Astrocyte (in vitro differentiated cells and primary cell): ENCODE measurements at regions not wholly inside any gene's neighbourhood (a gene's known extent, or its start where the extent isn't known, plus 50 kb on each side); places are given as distances from the start of the nearest gene placed in this dataset.

Experiments used
- DNase-seq: peaks from one replicate; pipeline ENCODE4 v3.0.0-alpha.2; 2010; ENCODE audit warnings: low read depth
- FAIRE-seq: peaks from 2 replicates; lab custom pipeline; 2011; peaks lifted over from hg19 to GRCh38; lab: Jason Lieb, UNC
- H2AFZ ChIP-seq: 2 replicates; pipeline ENCODE4 v1.6.0; 2012; ENCODE audit warnings: low read depth, low read length, inconsistent platforms
- H3K27ac ChIP-seq: 2 replicates; pipeline ENCODE4 v1.5.1; 2011; ENCODE audit warnings: low read depth, low read length, inconsistent platforms
- H3K27me3 ChIP-seq: 2 replicates; pipeline ENCODE4 v1.6.0; 2011; ENCODE audit warnings: low read length, inconsistent platforms; ENCODE audit not compliant: insufficient read depth
- H3K36me3 ChIP-seq: 2 replicates; pipeline ENCODE4 v1.5.1; 2011; ENCODE audit warnings: low read length, inconsistent platforms; ENCODE audit not compliant: insufficient read depth
- H3K4me1 ChIP-seq: 2 replicates; pipeline ENCODE4 v1.5.1; 2011; ENCODE audit warnings: low read length, inconsistent platforms; ENCODE audit not compliant: insufficient read depth
- H3K4me2 ChIP-seq: 2 replicates; pipeline ENCODE4 v1.6.0; 2012; ENCODE audit warnings: low read length, inconsistent platforms
- H3K4me3 ChIP-seq: 2 replicates; pipeline ENCODE4 v1.5.1; 2011; ENCODE audit warnings: low read depth, mild to moderate bottlenecking, low read length, inconsistent platforms; ENCODE audit not compliant: insufficient read depth
- H3K79me2 ChIP-seq: 2 replicates; pipeline ENCODE4 v1.6.0; 2012; ENCODE audit warnings: mild to moderate bottlenecking, low read length, inconsistent platforms; ENCODE audit not compliant: insufficient read depth
- H3K9ac ChIP-seq: 2 replicates; pipeline ENCODE4 v1.6.0; 2012; ENCODE audit warnings: mild to moderate bottlenecking, low read length, inconsistent platforms
- H3K9me3 ChIP-seq: 2 replicates; pipeline ENCODE4 v1.5.1; 2012; ENCODE audit warnings: low read depth, mild to moderate bottlenecking, low read length, inconsistent platforms; ENCODE audit not compliant: insufficient read depth
- H4K20me1 ChIP-seq: 2 replicates; pipeline ENCODE4 v1.6.0; 2012; ENCODE audit warnings: low read length, inconsistent platforms; ENCODE audit not compliant: insufficient read depth
- H3K27ac Mint-ChIP-seq: one replicate; pipeline ENCODE4 v1.8.0; 2021; ENCODE audit warnings: mild to moderate bottlenecking, mixed read lengths; ENCODE audit not compliant: unreplicated experiment
- H3K27me3 Mint-ChIP-seq: one replicate; pipeline ENCODE4 v1.8.0; 2021; ENCODE audit warnings: low read depth, mixed read lengths; ENCODE audit not compliant: unreplicated experiment
- H3K36me3 Mint-ChIP-seq: one replicate; pipeline ENCODE4 v1.8.0; 2021; ENCODE audit warnings: low read depth, mixed read lengths; ENCODE audit not compliant: unreplicated experiment
- H3K4me1 Mint-ChIP-seq: one replicate; pipeline ENCODE4 v1.8.0; 2021; ENCODE audit warnings: low read depth, mixed read lengths; ENCODE audit not compliant: unreplicated experiment
- H3K4me3 Mint-ChIP-seq: one replicate; pipeline ENCODE4 v1.8.0; 2021; ENCODE audit warnings: mild to moderate bottlenecking, moderate library complexity, mixed read lengths; ENCODE audit not compliant: unreplicated experiment
- H3K9me3 Mint-ChIP-seq: one replicate; pipeline ENCODE4 v1.8.0; 2021; ENCODE audit warnings: mild to moderate bottlenecking, mixed read lengths; ENCODE audit not compliant: unreplicated experiment
- EZH2 ChIP-seq: IDR thresholded peaks from 2 replicates; pipeline ENCODE4 v1.6.1; 2012; ENCODE audit warnings: mild to moderate bottlenecking, low read length, inconsistent platforms; ENCODE audit not compliant: insufficient read depth
- TF ChIP-seq, protein P1 (sequence below): IDR thresholded peaks from 2 replicates; pipeline ENCODE4 v1.5.1; 2011; ENCODE audit warnings: low read depth, mild to moderate bottlenecking, inconsistent platforms, low read length, moderate library complexity; ENCODE audit not compliant: insufficient read depth

DNA sequence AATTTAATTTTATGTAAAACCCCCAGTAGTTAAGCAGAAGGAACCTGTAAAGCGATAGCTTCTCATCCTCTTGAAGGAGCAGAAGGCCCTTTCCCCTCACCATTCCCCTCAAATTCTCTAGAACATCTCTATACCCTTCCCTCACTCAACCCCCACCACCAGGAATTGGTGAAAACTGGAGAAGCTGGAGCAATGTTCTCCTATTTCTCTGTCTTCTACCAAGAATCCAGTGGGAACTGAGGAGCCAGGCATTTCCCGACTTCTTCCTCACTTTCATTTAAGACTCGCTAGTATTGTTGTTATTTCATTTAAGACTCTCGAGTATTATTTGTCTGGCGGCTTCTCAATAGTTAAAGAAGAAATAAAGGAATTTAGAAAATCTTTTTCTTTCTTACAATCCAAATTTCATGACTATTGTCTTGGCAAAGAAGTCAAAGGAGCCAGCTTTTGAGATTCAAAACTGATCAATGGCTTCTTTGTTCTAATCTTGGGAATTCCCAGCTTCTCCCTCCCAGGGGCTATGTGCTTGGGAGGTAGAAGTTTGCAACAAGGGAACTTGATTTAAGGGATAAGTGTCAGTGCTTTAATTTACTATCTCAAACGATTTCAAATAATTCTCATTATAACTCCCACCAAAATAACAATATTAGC is 253.3 kb upstream of the ADGRL2 start:
- FAIRE-seq (no peak), DNase-seq (no peak)
- no peaks in the 10 kb centered on the region for H3K9me3 ChIP-seq
- Mint-ChIP-seq H3K4me3 (no peak overlapping the region), H3K36me3 (no peaks in the 10 kb centered on the region), H3K27ac (peak overlapping the region; percentile 67), H3K9me3 (no peaks in the 10 kb centered on the region), H3K4me1 (peaks cover 36% of the 10 kb centered on the region), H3K27me3 (no peaks in the 10 kb centered on the region)
- H3K36me3 ChIP-seq: no peaks in the 10 kb centered on the region
- no peaks in the 10 kb centered on the region for H3K4me1 ChIP-seq
- H3K4me2 ChIP-seq: peak overlapping the region; percentile 20
- H2AFZ ChIP-seq: no peak overlapping the region
- no peak overlapping the region for H3K4me3 ChIP-seq
- H3K79me2 ChIP-seq: no peaks in the 10 kb centered on the region
- H3K27ac ChIP-seq: no peak overlapping the region
- TF ChIP-seq EZH2: no peak
- TF ChIP-seq, protein P1, sequence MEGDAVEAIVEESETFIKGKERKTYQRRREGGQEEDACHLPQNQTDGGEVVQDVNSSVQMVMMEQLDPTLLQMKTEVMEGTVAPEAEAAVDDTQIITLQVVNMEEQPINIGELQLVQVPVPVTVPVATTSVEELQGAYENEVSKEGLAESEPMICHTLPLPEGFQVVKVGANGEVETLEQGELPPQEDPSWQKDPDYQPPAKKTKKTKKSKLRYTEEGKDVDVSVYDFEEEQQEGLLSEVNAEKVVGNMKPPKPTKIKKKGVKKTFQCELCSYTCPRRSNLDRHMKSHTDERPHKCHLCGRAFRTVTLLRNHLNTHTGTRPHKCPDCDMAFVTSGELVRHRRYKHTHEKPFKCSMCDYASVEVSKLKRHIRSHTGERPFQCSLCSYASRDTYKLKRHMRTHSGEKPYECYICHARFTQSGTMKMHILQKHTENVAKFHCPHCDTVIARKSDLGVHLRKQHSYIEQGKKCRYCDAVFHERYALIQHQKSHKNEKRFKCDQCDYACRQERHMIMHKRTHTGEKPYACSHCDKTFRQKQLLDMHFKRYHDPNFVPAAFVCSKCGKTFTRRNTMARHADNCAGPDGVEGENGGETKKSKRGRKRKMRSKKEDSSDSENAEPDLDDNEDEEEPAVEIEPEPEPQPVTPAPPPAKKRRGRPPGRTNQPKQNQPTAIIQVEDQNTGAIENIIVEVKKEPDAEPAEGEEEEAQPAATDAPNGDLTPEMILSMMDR: no peak
- H3K9ac ChIP-seq: no peak overlapping the region
- H3K27me3 ChIP-seq: no peaks in the 10 kb centered on the region
- no peaks in the 10 kb centered on the region for H4K20me1 ChIP-seq

DNA sequence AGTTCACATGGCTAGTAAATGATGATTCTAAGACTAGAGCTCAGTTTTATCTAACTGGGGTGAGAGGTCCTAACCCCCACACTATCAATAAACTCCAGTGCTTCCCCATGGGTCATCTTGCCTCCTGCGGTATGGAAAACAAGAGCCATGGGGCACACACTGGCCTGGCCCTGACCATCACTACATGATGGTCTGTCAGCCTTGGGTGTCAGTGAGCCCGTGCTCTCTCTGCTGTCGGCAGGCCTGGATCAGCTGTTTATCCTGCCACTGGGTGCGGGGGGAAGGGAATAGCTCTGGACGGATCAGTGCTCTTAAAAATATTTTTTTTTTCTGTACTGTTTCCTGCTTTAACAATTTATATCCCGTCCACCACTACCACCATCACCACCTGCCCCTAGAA is 255.0 kb upstream of the ADGRL2 start:
- Mint-ChIP-seq H3K27me3 (no peaks in the 10 kb centered on the region), H3K36me3 (no peaks in the 10 kb centered on the region), H3K27ac (no peak overlapping the region), H3K4me3 (no peak overlapping the region), H3K4me1 (peaks cover 34% of the 10 kb centered on the region), H3K9me3 (no peaks in the 10 kb centered on the region)
- no peak overlapping the region for H2AFZ ChIP-seq
- no peak for DNase-seq
- H3K4me2 ChIP-seq: no peak overlapping the region
- TF ChIP-seq, protein P1: no peak
- TF ChIP-seq EZH2: no peak
- H3K27me3 ChIP-seq: no peaks in the 10 kb centered on the region
- no peaks in the 10 kb centered on the region for H4K20me1 ChIP-seq
- H3K9ac ChIP-seq: no peak overlapping the region
- no peaks in the 10 kb centered on the region for H3K79me2 ChIP-seq
- no peak for FAIRE-seq
- H3K9me3 ChIP-seq: no peaks in the 10 kb centered on the region
- no peak overlapping the region for H3K27ac ChIP-seq
- H3K4me3 ChIP-seq: no peak overlapping the region
- H3K4me1 ChIP-seq: no peaks in the 10 kb centered on the region
- no peaks in the 10 kb centered on the region for H3K36me3 ChIP-seq

DNA sequence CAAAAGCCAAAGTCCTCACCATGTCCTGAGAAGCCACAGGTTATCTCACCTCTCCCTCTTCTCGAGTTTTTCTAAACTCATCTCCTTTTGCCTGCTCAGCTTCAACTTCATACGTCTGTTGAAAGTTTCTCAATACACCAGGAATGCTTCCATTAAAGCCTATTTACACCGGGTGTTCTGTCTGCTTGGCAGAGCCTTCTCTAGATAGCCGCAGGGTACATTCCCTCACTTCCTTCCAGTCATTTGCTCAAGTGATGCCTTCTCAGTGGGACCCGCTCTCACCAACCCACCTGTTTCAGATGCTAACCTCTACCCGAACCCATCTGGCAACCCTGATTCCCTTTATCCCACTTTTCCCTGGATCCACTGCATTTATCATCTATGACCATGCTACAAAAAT is 257.0 kb upstream of the ADGRL2 start:
- FAIRE-seq: no peak
- no peak for DNase-seq
- H3K79me2 ChIP-seq: no peaks in the 10 kb centered on the region
- no peak overlapping the region for H3K27ac ChIP-seq
- no peaks in the 10 kb centered on the region for H3K36me3 ChIP-seq
- no peaks in the 10 kb centered on the region for H3K27me3 ChIP-seq
- TF ChIP-seq EZH2: no peak
- TF ChIP-seq, protein P1: no peak
- no peak overlapping the region for H3K4me3 ChIP-seq
- H2AFZ ChIP-seq: no peak overlapping the region
- Mint-ChIP-seq H3K36me3 (no peaks in the 10 kb centered on the region), H3K4me3 (no peak overlapping the region), H3K9me3 (no peaks in the 10 kb centered on the region), H3K4me1 (peaks cover 27% of the 10 kb centered on the region), H3K27me3 (no peaks in the 10 kb centered on the region), H3K27ac (no peak overlapping the region)
- no peaks in the 10 kb centered on the region for H3K4me1 ChIP-seq
- H4K20me1 ChIP-seq: no peaks in the 10 kb centered on the region
- no peak overlapping the region for H3K4me2 ChIP-seq
- H3K9ac ChIP-seq: no peak overlapping the region
- H3K9me3 ChIP-seq: no peaks in the 10 kb centered on the region
